ENCODE measurements at regions not wholly inside any gene's neighbourhood (a gene's known extent, or its start where the extent isn't known, plus 50 kb on each side); places are given as distances from the start of the nearest gene placed in this dataset.
"Not testable (repeated sequence)": the region's sequence is repeated elsewhere in the genome, so short reads cannot be mapped to it uniquely, and the experiment has no call there.

GRCh38 chr2:49309461-49309860, 155.1 kb upstream of the FSHR start:
- DNase-seq (ENCODE audit: low read depth): no peak

- no peak for DNase-seq (ENCODE audit: low read depth)
Observed at GRCh38 chr2:49306925-49307324, 152.6 kb upstream of the FSHR start.

GRCh38 chr2:49298693-49299092, 144.4 kb upstream of the FSHR start:
- not testable (repeated sequence) for DNase-seq (ENCODE audit: low read depth)

- DNase-seq (ENCODE audit: low read depth): no peak
Observed at GRCh38 chr2:49298230-49298629, 143.9 kb upstream of the FSHR start.

- no peak for DNase-seq (ENCODE audit: low read depth)
Observed at GRCh38 chr2:49296107-49296867, 142.0 kb upstream of the FSHR start.

GRCh38 chr2:49294225-49294624, 139.9 kb upstream of the FSHR start:
- DNase-seq (ENCODE audit: low read depth): no peak

- no peak for DNase-seq (ENCODE audit: low read depth)
Observed at GRCh38 chr2:49291619-49292018, 137.3 kb upstream of the FSHR start.

GRCh38 chr2:49289711-49290110, 135.4 kb upstream of the FSHR start:
- DNase-seq (ENCODE audit: low read depth): no peak

- no peak for DNase-seq (ENCODE audit: low read depth)
Observed at GRCh38 chr2:49288902-49289700, 134.8 kb upstream of the FSHR start.

GRCh38 chr2:49288113-49288705, 133.9 kb upstream of the FSHR start:
- DNase-seq (ENCODE audit: low read depth): no peak

- no peak for DNase-seq (ENCODE audit: low read depth)
Observed at GRCh38 chr2:49286726-49287125, 132.4 kb upstream of the FSHR start.

GRCh38 chr2:49286045-49286444, 131.7 kb upstream of the FSHR start:
- DNase-seq (ENCODE audit: low read depth): no peak

GRCh38 chr2:49278561-49278960, 124.2 kb upstream of the FSHR start:
- DNase-seq (ENCODE audit: low read depth): no peak

GRCh38 chr2:49278141-49278540, 123.8 kb upstream of the FSHR start:
- DNase-seq (ENCODE audit: low read depth): no peak

GRCh38 chr2:49271060-49271606, 116.8 kb upstream of the FSHR start:
- no peak for DNase-seq (ENCODE audit: low read depth)

GRCh38 chr2:49270091-49270490, 115.8 kb upstream of the FSHR start:
- no peak for DNase-seq (ENCODE audit: low read depth)

GRCh38 chr2:49265471-49265870, 111.2 kb upstream of the FSHR start:
- DNase-seq (ENCODE audit: low read depth): no peak

GRCh38 chr2:49262801-49263560, 108.7 kb upstream of the FSHR start:
- DNase-seq (ENCODE audit: low read depth): no peak

GRCh38 chr2:49261781-49262180, 107.5 kb upstream of the FSHR start:
- no peak for DNase-seq (ENCODE audit: low read depth)

- no peak for DNase-seq (ENCODE audit: low read depth)
Observed at GRCh38 chr2:49260979-49261538, 106.7 kb upstream of the FSHR start.

- DNase-seq (ENCODE audit: low read depth): no peak
Observed at GRCh38 chr2:49259926-49260325, 105.6 kb upstream of the FSHR start.

All from ELR (cell line).